Kidney capillary endothelial cell (primary cell): ENCODE measurements at regions not wholly inside any gene's neighbourhood (a gene's known extent, or its start where the extent isn't known, plus 50 kb on each side); places are given as distances from the start of the nearest gene placed in this dataset.

Source experiments
- DNase-seq: peaks from one replicate; pipeline ENCODE4 v3.0.0-alpha.2; 2018; ENCODE audit warnings: low spot score

DNA sequence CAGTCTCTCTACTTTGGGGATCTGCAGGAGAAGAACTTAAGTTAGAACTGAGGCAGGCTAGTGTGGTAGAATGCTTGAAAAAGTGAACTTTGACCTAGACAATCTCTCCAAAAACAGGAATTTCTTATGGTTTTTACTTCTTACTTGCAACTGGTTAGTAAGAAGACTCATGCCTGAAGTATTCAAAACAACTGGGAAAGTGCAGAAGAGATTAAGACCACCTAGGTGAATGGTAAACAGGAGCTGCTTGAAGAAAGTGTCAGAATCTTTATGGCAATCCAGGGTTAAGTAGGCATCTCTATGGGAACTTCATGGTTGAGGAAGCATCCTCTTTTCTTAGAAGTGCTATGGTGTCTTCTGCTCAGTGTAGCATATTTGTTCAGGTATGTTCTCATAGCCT, 428.6 kb upstream of the TLE4 start:
- DNase-seq, result no peak

DNA sequence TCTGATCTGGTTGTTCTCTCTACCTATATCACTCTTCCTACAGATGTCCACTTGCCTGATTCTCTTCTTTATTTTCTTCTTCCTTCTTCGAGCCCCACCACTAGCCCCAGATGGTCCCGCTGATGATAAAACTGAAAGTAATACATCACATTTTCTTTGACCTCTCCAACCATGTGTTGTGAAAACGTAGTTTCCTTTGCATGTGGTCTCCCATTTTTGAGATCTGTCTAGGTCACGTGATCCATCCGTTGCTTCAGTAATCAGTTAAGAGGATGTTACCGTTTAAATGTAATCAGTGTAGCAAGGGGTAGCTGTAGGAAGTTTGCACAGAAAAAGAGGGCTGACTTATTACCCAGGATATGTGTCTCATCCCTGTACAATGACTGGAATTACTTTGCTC, 426.3 kb upstream of the TLE4 start:
- DNase-seq, result no peak

DNA sequence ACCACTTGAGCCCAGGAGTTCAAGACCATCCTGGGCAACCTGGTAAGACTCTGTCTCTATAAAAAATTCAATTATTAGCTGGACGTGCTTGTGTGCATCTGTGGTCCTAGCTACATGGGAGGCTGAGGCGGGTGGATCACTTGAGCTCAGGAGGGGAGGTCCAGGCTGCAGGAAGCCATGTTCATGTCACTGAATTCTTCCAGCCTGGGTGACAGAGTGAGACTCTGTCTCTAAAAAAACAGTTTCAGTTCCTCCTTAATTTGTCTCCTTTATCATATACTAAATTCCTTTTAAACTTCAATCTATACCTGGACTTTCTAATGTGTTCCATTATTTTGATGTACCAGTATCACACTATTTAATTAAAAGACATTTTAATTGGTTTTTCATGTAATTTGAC, 422.2 kb upstream of the TLE4 start:
- no peak for DNase-seq

DNA sequence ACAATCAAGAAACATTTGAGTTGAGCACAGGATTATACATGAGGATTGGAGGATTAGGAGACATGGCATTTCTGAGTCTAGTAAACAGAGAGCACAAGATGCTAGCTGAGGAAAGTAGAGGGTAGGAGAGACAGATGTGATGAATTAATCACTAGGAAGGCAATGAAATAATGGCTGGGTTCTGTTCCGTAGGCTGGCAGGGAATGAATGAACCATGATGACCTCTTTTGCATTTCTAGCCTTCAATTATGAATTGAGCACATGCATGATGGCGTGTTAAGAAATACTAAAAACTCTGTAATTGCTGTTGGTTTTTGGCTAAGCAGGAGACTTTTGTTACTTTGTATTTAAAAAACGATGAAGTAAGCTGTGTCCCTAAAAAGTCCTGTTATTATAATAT, 420.0 kb upstream of the TLE4 start:
- no peak for DNase-seq

DNA sequence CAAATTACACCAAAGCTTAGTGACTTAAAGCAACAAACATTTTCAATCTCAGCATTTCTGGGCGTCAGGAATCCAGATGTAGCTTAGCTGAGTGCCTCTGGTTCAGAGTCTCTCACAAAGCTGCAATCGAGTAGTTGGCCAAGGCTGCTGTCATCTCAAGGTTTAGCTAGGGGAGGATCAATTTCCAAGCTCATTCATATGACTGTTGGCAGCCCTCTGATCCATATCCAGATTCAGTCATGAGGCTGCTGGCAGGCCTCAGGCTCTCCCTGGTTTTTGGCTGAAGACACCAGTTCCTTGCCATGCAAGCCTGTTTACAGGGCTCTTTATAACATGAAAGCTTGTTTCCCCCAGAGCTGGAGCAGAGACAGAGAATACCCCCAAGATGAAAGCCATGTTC, 419.5 kb upstream of the TLE4 start:
- DNase-seq, result no peak

DNA sequence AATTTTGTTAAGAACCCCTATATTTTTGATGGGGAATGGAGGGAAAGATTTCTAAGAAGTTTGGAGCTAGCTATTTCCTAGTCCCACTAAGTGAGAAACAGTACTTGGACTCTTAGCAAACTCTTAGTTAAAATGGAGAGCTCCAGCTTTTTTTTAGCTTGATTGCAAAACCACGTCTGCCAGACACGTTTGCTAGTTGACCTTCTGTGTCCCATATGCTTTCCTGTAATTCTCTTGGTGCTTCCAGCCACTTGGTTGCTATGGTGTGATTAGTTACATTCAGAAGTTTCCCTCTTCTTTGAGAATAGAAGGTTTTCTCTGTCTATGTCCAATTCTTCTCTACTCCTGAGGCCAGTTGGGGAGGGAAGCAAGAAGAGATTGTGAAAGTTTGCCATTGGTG, 417.0 kb upstream of the TLE4 start:
- no peak for DNase-seq

DNA sequence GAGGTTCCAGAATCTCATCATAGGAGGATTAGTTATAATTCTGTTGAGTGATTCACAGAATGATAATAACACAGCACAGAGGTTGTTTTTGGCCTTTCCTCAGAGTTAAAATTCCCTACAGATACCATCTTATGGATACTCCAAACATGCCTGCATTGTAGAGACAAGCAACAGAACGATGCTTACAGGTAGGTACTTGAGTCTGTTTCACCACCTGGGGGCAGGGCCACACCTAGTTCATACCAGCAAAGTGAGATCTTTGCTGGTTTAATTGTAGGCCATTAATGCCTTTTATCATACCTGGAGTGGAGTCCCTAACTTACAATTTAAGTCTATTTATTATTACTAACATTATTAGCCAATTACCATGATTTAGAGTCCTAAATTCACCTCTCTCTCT, 416.5 kb upstream of the TLE4 start:
- DNase-seq, result no peak

DNA sequence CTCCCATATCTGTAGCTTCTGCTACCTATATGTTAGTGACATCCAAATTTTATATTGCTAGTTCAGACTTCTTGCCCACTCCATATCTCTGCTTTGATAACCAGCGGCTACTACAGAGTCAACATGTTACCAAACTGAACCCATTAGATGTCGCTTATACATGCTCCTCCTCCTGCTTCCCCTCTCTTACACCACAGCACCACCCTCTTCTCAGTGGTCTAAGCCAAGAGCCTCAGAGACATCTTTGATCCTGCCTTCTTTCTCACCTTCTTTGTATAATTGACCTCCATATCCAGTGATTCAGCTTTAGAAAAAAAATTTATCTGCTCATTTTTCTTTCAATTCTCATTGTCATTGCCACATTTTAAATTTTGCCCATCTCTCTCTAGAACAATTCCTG, 408.2 kb upstream of the TLE4 start:
- DNase-seq, result no peak

DNA sequence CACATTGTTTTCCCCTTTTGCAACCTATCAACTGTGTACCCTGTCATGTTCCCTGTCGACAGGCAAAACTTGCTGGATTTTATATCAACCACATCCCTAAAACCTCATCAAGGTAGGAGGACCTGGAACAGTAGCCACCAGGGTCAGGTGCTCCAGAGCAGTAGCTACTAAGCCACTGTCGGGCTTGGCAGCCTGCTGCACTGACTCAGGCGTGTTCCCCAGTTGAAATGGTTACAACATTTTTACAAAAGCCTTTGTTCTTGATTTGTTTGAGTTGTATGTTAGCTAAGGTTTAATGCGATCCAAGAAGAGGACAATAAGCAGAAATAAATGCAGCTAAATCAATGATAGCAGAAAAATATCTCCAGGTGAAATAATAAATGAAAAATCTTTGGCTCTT, 407.4 kb upstream of the TLE4 start:
- no peak for DNase-seq

DNA sequence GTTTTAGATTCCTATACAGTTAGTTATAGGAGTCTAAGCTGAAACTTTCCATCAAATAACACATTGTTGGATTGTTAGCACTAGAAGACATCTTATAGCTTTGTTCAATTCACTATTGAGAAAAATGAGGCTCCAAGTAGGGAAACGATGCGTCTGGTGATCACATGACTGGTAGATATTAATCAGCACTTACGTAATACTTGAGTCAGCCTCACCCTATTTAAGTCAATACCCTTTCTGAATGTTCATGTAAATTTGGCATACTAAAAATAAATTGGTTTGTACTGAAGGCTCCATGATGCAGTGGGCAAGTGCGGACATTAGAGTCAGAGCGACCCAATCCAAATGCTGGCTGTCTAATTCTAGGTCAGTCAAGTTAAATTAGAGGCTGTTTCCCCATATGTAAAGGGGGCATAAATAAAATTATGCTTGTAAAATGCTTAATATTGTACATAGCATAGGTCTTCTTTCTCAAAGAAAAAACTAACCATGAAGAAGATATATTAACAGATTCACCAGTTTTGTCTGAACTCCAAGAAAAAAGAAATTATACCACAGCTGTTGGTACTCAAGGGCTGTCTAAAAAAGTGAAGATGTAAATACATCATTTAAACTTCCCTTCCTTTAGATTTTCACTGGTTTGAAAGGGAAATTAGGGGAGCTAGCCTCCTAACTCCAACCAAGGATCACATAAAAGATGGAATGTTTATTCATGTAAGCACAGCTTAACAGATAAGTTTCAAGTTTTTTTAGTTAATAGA, 406.6 kb upstream of the TLE4 start:
- no peak for DNase-seq

DNA sequence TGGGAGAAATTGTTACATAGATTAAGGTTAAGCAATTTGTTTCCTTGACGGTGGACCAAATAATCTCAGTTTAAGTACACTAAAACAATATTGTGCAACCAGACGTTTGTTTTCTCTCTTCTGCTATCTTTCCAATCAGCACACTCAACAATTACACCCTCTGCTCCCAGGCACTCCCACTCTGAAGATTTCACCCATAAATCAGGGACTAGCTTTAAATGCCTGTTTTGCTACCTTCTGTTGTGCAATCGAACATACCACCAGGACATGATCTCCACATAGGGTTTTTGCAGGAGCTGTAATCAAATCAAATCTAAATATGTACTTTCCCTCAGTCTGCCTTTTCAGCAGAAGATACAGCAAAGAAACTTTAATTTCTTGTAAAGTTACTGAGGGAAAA, 405.8 kb upstream of the TLE4 start:
- DNase-seq, result no peak

DNA sequence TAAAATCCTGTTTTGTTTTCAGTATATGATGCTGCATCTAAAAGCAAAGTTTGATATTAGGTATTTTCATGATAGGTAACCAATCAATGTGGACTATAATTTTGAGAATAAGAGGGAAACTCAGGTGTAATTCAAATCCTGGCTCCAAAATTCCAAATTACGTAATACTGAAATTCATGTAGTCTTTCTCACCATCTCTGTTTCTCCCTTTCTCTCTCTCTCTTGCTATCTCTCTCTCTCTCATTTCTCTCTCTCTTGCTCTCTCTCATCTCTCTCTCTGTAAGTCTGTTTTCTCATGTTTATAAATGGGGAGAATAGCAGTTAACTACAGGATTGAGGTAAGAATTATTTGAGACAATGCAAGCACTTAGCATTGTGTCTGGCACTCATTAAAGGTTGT, 401.1 kb upstream of the TLE4 start:
- DNase-seq, result no peak

DNA sequence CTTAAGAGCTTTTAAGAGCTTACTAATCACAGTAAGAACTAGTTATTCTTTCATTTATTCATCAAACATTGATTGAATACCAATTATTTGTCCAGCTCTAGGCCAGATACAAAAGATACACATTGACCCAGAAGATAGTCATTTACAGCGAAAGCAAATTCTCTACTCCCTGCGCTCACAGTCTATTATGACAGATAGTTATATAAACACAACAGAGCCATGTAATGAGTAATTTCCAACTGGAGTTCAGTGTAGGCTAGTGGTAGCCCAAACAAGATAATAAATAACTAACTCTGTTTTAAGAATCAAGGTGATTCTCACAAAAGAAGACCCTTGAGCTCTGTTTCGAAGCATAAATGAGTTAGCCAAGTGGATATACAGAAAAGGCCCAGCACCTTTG, 397.8 kb upstream of the TLE4 start:
- DNase-seq, result no peak

DNA sequence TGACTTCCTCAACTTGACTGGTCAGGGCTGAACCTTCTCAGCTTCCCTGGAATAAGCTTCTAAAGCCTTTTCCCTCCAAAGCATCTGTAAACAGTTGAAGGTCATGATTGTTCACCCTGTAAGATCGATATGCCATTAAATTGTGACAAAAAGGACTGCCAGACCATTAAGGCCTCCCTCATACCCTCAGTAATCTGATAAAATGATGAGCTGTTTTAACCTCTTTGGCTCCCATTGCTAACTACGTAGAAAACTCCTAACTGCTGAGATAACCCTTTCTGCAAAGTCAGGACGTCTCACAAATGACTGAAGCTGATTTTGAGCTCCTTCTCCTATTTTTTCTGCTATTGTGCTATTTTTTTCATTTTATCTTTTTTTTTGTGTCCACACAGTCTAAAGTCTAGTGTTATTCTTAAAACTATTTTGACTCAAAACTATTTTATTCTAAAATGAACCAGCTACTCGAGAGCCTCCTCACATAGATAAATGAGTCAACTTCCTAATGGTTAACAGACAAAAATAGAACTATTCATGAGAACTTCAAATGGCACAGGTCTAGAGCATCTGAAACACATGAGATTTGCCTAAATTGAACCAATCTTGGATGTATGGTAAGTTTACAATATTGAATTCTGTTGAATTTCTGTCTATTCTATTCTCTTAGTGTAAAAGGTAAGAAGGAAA, 395.6 kb upstream of the TLE4 start:
- no peak for DNase-seq

DNA sequence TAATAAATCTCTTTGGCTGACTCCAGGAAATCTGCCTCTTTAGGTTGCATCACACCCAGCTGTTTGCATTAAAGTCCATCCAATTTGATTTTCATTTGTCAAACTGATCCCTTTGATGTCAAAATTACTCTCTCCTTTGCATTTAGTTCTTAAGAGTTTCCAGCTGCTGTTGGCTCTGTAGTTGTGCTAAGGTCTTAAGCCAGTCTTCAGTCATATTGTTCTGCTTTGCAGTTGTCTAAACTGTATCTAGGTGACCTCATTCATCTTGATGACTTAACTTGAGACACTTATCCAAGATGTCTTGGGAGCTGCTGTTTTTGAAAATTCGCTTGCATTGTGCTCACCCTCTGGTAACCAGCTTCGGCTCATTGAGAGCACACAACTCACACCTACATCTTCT, 386.9 kb upstream of the TLE4 start:
- DNase-seq, result no peak

DNA sequence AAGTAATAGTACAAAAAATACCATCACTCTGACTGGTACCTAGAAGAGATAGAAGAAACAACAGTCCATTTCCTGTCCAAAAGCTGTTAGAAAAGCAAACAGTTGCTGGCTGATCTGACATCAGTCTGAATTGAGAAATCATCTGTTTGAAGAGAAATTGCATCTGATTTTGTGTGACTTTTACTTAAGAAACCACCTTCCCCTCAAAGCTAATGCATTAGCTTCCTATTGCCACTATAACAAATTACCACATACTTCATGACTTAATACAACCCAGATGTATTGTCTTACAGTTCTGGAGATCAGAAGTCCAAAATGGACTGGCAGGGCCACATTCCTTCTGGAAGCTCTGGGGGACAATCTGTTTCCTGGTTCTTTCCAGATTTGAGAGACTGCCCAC, 385.9 kb upstream of the TLE4 start:
- no peak for DNase-seq

DNA sequence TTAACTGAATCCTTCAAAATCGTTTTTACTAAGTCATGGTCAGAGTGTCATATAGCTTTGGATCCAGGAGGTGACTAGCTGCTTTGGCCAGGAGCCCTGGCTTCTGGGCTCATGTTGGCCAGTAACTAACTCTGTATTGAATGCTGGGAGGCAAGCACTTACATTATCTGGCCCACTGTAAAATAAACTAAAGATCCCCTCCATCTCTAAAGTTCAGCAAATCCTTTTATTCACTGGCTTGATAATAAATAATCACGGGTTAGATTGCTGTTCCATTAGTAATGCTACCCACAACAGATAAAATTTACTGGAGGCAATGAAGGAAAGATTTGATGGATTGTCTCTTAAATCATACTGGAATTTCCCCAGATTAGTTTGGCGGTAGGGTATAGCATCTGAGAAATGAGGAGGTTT, 382.2 kb upstream of the TLE4 start:
- DNase-seq, result no peak

DNA sequence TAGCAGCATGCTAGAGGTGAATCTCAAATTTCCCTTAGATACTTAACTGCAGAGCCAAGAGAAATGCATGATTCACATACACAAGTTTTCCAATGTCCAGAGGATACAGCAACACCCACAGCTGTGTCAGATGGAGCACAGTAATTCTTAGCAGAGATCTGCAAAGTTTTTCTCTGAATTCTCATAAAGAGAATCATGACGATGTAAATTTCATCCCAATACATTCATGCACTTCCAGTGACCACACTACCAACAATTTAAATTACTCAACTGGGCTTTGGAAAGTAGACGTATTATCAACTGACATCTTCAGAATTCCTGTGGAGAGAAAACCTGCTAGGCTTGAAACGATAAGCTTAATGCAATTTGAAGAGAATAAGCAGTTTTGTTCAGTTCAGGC, 378.8 kb upstream of the TLE4 start:
- no peak for DNase-seq

DNA sequence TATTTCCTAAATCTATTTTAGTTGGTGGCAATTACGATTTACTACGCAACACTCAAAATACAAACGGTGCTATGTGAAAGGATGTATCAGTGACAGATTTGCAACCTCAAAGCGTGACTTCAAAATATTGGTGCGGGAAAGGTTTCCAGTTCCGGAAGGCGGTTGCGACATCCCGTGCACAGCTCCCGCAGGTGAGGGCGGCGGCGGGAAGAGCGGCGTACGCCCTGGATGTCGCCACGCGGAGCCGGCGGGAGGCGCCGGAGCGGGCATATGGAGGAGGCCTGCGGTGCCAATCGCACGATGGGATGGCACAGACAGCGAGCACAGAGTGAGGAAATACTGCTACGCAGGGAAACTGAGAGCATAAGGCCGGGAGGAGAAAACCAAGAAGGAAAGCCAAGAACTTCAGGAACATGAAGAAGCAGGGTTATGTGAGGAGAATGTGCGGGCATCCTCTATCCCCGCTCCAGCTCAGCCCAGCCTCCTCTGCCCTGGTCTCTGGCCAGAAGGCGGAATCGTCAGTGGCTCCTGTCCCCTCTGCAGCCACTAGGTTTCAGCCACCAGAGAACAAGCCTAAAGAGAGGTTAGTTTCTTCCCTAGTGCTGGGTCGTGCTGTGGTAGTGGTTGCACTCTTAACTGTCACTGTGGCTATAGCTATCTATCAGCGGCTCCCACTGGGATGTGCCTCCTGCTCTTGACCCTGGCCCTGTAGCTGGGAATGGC, 378.1 kb upstream of the TLE4 start:
- DNase-seq, result no peak

DNA sequence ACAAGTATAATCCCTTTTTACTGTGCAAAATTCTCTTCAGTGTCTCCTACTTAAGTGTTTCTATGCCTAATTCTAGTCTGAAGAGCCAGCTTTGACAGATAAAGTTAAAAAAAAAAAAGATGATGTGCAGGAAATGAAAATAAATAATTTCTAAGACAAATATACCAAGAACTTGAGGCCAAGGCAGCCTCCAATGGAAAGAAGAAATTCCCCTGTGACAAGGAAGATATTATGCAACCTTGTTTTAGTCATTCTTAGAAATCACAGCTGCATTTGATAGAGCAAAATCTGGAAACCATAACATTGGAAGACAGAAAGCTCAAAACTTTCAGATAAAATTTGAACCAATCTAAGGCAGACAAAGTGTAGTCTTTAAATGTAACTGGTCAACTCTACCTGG, 375.9 kb upstream of the TLE4 start:
- DNase-seq, result no peak

DNA sequence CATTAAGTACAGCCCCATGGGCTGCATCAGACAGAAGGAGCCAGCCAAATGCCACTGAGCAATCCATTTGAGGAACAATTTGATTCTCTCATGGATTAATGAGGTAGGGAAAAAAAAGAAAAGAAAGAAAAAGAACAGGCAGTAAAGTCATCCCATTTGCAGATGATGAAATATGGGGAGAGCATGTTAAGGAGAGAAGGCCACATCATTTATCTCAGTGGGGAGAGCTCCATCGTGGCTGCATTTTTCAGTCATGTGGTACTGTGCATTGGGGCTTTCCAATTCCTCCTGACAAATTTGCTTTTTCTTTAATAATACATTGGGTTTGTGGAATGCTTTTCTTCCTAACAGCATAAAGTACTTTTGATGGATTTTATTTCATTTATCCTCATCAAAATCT, 375.2 kb upstream of the TLE4 start:
- no peak for DNase-seq

DNA sequence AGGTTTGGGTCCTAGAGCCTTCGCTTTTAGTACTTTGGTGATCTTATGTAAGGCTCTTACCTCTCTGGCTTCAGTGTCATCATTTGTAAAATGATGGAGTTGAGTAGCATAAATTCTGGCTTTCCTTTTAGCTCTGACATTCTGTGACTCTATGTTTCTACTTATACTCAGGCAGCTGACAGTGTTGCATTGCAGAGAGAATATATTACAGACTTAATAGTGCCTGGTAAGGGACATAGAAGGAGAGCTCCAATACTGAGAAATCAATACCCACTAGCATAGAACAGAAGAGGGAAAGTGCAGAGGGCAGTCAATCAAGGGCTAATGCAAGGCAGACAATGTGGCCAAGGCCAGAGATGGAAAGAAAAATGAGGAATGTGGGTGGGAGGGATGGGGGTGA, 371.4 kb upstream of the TLE4 start:
- DNase-seq, result no peak

DNA sequence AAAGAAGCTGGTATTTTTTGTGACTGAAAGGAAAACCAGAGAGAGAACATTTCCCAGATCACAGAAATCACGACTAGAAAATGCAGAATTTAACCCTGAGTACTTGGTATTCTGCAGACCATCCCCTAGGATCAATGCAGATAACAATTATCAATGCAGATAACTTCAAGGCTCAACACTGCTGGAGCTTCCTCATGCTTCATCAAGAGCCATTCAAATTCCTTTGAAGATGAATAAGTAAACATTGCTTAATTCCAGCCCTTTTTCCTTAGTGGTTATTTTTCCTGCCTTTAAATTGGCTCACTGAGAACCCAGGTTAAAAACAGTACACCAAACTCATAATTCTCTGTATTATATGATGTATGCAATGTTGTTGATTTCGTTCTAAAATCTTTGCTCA, 370.1 kb upstream of the TLE4 start:
- no peak for DNase-seq
